Natural killer cell treated with Interleukin-12 subunit alpha and Interleukin-12 subunit beta and Interleukin-15 and Interleukin-18, amount 100 ng/mL, for 72 hours (primary cell): ENCODE measurements at regions not wholly inside any gene's neighbourhood (a gene's known extent, or its start where the extent isn't known, plus 50 kb on each side); places are given as distances from the start of the nearest gene placed in this dataset.

ENCODE experiments used
- ATAC-seq, 2 donors: fragments of 150-1000 bp; cut with Tn5 transposase in 1 of 2; sonication (Bioruptor Pico), chemical (Tn5 transposase) in 1 of 2; 2 replicates each; pipeline ENCODE4 v1.10.0; 2021
- DNase-seq: peaks from one replicate; pipeline ENCODE4 v3.0.0; 2022; ENCODE audit warnings: low spot score
- H3K27ac Mint-ChIP-seq, 2 donors: 1 replicate in 1 of 2; 2 replicates in 1 of 2; pipeline ENCODE4 v1.8.0; 2022; ENCODE audit warnings: mixed read lengths in 2 of 2, mild to moderate bottlenecking in 1 of 2, moderate library complexity in 1 of 2
- H3K27me3 Mint-ChIP-seq, 2 donors: 1 replicate in 1 of 2; 2 replicates in 1 of 2; pipeline ENCODE4 v1.8.0; 2022; ENCODE audit warnings: mixed read lengths in 2 of 2
- H3K36me3 Mint-ChIP-seq: one replicate; pipeline ENCODE4 v1.8.0; 2022; ENCODE audit warnings: mixed read lengths
- H3K4me1 Mint-ChIP-seq, 2 donors: 1 replicate in 1 of 2; 2 replicates in 1 of 2; pipeline ENCODE4 v1.8.0; 2022; ENCODE audit warnings: low read depth in 2 of 2, mixed read lengths in 2 of 2, mild to moderate bottlenecking in 1 of 2
- H3K4me3 Mint-ChIP-seq: one replicate; pipeline ENCODE4 v1.8.0; 2022; ENCODE audit warnings: mixed read lengths
- H3K9me3 Mint-ChIP-seq: 2 replicates; pipeline ENCODE4 v1.8.0; 2022; ENCODE audit warnings: mixed read lengths

DNA sequence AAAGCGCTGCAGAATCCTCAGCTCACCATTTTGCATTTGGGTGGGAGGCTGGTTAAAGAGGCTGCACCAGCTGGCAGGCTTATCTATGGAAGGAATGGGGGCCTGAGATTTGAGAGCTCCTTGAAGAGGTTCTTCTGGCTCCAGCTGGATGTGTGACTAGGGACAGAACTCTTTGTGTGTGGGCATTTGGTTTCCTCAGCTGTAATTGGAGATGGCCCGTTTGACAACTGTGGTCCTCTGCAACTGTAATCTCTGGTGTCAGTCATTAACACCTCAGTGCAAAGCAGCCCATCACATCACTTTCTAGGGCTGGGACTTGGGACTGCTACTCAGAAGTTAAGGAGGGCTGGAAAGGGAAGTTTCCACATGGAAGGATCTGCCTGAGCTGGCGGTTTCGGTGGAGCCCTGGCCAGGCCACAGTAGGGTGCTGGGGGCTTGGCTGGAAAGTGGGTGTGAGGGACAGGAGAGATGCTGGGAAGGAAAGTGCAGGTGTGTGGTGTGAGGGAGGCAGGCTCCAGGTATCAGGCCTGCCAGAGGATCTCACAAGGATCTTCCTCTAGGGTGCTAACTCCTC lies 193.8 kb downstream of the GADD45G start:
- Mint-ChIP-seq H3K4me1 (peaks cover 0 to 2% of the 10 kb centered on the region in 2 donors), H3K4me3 (no peak overlapping the region), H3K36me3 (no peaks in the 10 kb centered on the region), H3K27ac (no peak overlapping the region), H3K27me3 (peaks cover 2 to 15% of the 10 kb centered on the region in 2 donors), H3K9me3 (no peaks in the 10 kb centered on the region)
- no peak for DNase-seq
- no peak for ATAC-seq

DNA sequence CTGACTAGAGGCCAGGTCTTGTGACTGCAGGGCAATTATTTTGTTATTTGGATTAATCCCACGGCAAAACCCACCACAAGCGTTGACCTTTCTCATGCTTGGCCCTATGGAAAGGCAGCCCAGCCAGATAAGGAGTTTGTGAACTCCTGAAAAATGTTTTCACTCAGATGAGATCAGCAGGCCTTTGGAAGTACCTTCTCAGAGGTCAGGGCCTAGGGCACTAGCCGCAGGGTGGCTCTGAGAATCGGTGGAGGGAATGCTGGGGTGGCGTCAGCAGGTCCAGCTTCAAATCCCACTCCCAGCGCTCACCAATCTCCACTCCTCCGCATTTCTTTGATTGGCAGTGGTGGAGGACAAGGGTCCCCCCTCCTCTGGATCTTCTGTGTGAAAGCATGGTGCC lies 194.4 kb downstream of the GADD45G start:
- Mint-ChIP-seq H3K27ac (no peak overlapping the region), H3K36me3 (no peaks in the 10 kb centered on the region), H3K27me3 (peaks cover 8 to 15% of the 10 kb centered on the region in 2 donors), H3K4me1 (peaks cover 0 to 6% of the 10 kb centered on the region in 2 donors), H3K9me3 (no peaks in the 10 kb centered on the region), H3K4me3 (no peak overlapping the region)
- DNase-seq, result no peak
- no peak for ATAC-seq

DNA sequence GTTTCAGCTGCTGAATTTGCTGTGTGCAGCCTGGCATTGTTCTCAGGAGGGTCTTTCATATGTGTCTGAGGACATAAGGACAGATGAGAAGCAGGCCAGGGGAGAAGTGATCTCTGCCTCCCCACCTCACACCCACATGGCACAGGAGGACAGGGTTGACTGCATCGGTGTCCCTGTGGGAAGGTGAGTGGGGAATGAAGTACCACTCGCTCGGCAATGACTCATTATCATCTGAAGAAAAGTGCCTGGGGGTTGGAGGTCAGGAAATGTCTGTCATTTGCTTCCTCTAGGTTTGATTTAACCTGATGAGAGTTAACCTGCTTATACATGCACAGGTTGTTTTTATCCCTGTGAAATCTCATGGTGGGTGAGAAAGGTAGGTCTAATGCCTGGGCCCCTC lies 195.0 kb downstream of the GADD45G start:
- H3K4me3 Mint-ChIP-seq, result no peak overlapping the region

DNA sequence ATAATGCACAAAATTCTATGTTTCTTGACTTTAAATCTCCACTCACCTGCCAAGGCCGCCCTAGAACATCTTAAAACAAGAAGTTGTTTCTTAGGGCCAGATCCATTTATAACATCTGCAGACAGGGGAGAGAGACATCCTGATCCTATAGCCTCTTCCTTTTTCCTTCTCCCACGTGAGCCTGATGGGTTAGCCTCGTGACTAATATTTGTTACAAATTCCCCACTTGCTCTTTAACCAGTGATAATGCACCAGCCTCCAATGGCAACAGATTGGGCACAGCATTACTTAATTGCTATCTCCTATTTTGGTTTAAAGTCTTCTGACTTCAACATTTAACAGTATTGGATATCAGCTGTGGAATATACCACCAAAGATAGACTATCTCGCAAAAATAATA lies 196.5 kb downstream of the GADD45G start:
- Mint-ChIP-seq H3K4me1 (peaks cover 0 to 8% of the 10 kb centered on the region in 2 donors), H3K4me3 (no peak overlapping the region), H3K36me3 (no peaks in the 10 kb centered on the region), H3K27me3 (peaks cover 15 to 16% of the 10 kb centered on the region in 2 donors), H3K27ac (no peak overlapping the region), H3K9me3 (no peaks in the 10 kb centered on the region)
- ATAC-seq (no peak), DNase-seq (no peak)

More for the DNA sequence above, 195.0 kb downstream of the GADD45G start:
- Mint-ChIP-seq H3K9me3 (no peaks in the 10 kb centered on the region), H3K36me3 (no peaks in the 10 kb centered on the region), H3K4me1 (peaks cover 0 to 8% of the 10 kb centered on the region in 2 donors), H3K27ac (no peak overlapping the region), H3K27me3 (peaks cover 10 to 15% of the 10 kb centered on the region in 2 donors)
- ATAC-seq, result no peak
- no peak for DNase-seq

DNA sequence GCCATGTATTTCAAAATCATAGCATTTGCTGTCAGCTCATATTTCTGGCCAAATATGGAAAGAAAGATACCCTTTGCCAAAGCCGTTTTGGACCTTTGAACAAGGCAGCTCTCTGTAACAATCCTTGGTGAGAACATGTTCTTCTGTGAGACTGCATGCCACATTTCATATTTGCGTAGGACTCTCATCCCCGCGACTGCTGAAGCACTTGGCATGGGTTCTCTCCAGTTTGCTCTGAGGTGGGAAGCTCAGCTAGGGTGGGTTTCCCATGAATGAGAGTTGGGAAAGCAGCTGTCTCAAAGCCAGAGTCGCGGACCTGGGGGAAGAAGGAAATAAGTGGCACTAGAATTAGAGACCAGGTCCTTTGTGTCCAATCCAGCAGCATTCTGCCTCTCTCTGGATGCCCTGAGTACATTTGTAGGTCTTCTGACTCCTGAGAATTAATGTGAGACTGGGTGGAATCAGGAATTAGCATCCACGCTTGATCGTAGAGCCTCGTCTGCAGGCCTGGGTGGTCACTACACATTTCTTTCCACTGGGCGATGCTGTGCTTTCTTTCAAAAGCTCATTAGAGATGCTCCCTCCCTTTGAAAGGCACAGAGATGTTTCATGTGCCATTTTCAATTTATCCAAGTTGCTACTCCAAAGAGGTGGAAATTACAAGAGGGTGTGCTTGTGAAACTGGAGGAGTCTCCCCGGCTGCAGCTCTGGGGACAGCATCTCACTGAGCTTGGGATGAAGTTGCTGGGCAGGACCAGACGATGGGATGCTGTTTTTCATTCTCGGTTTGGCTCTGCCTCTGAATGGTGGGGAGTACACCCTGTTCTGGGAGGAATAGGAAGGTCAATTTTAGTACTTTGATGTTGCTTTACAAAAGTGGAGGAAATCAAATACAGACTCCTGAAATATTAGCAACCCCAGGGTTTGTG lies 197.2 kb downstream of the GADD45G start:
- ATAC-seq, result no peak
- Mint-ChIP-seq H3K27me3 (peaks cover 15 to 16% of the 10 kb centered on the region in 2 donors), H3K4me3 (no peak overlapping the region), H3K9me3 (no peaks in the 10 kb centered on the region), H3K27ac (peak overlapping the region in 1 of 2 donors; percentile 23), H3K36me3 (no peaks in the 10 kb centered on the region), H3K4me1 (peaks cover 0 to 8% of the 10 kb centered on the region in 2 donors)
- DNase-seq, result no peak

DNA sequence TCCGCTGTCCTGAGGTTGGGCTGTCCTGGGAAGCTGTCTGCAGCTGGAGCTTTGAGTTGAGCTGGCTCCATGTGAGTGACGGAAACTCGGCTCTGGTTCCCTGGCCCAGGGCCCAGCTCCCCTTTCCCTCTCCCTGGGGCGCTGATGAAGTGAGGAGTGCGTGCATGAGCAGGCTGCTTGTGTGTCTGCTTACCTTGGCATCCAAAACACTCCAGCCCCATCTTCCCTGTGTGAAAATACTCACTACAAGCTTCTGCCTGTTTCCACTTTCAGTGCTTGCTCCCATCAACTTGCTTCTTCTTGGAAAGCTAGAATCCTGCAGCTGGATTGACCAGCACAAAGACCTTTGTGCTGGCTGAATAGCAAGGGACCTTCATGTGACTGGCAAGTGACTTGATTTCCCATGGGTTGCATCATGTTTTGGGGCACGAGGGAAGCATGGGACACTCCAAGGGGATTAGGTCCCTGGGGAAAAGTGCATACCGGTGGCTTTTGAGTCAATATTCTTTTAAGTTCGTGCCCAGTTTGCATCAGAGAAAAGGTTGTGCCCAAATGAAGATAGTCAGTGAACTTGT lies 198.1 kb downstream of the GADD45G start:
- H3K27me3 Mint-ChIP-seq, result peaks cover 15 to 16% of the 10 kb centered on the region in 2 donors
- ATAC-seq (no peak), DNase-seq (no peak)
- H3K36me3 Mint-ChIP-seq, result no peaks in the 10 kb centered on the region
- H3K4me1 Mint-ChIP-seq, result peaks cover 0 to 11% of the 10 kb centered on the region in 2 donors
- no peaks in the 10 kb centered on the region for H3K9me3 Mint-ChIP-seq
- no peak overlapping the region for H3K27ac Mint-ChIP-seq
- no peak overlapping the region for H3K4me3 Mint-ChIP-seq

DNA sequence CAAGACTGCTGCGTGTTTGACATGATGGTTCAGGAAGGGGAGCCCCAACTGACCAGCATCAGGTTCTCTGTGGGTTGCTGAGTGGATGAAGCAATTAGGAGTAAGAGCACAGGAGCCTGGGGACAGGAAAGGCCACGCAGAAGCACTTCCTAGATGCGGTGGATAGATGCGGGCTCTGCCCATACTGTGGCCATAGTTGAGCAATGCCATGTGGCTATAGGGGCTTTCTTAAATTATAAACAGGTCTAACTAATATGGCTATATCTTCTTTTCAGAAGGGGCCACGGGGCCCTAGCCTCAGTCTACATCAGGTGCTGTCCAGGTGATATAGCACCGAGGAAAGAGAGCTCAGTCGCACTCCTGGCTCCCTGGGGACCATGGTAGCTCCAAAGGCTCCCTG lies 198.6 kb downstream of the GADD45G start:
- no peak for DNase-seq
- no peaks in the 10 kb centered on the region for H3K36me3 Mint-ChIP-seq
- no peak overlapping the region for H3K27ac Mint-ChIP-seq
- H3K4me3 Mint-ChIP-seq, result no peak overlapping the region
- no peaks in the 10 kb centered on the region for H3K9me3 Mint-ChIP-seq
- peaks cover 0 to 16% of the 10 kb centered on the region in 2 donors for H3K4me1 Mint-ChIP-seq
- ATAC-seq, result no peak
- H3K27me3 Mint-ChIP-seq, result peaks cover 15 to 16% of the 10 kb centered on the region in 2 donors

DNA sequence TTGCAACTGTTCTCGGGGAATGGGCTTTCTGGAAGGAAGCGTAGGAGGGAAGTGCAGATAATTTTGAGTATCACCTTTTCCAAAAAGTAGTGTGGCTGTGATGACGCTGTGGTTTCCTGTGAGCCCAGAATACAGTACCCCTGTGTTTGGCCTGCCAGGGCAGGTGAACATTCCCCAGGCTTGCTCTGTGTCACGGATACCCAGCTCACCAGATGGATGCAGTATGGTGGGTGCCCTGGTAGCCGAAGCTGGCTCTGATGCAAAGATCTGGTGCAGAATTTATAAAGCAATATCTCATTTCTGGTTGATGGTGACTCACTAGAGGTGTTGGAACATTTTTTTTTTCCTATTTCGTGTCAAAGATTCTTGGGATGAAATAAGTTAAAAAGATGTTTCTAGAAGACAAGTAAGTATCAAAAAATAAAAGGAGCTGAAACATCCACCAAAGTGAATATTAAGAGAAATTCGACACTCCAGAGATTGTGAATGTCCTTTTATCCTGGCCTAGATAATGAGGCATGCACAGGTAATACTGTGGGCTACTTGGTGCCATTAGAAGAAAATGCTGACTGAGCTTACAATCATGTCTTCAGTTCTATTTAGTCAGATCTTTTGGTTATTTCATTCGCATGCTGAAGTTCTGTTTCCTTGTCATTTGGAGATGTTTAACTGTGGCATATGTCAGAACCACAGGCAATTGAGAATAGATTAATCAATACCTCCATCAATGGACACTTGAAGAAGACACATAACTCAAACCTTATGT lies 200.1 kb downstream of the GADD45G start:
- no peak for DNase-seq
- Mint-ChIP-seq H3K4me1 (peaks cover 0 to 13% of the 10 kb centered on the region in 2 donors), H3K36me3 (no peaks in the 10 kb centered on the region), H3K4me3 (no peak overlapping the region), H3K27me3 (peaks cover 15 to 16% of the 10 kb centered on the region in 2 donors), H3K9me3 (no peaks in the 10 kb centered on the region), H3K27ac (peak overlapping the region in 1 of 2 donors; percentile 46)
- no peak for ATAC-seq

DNA sequence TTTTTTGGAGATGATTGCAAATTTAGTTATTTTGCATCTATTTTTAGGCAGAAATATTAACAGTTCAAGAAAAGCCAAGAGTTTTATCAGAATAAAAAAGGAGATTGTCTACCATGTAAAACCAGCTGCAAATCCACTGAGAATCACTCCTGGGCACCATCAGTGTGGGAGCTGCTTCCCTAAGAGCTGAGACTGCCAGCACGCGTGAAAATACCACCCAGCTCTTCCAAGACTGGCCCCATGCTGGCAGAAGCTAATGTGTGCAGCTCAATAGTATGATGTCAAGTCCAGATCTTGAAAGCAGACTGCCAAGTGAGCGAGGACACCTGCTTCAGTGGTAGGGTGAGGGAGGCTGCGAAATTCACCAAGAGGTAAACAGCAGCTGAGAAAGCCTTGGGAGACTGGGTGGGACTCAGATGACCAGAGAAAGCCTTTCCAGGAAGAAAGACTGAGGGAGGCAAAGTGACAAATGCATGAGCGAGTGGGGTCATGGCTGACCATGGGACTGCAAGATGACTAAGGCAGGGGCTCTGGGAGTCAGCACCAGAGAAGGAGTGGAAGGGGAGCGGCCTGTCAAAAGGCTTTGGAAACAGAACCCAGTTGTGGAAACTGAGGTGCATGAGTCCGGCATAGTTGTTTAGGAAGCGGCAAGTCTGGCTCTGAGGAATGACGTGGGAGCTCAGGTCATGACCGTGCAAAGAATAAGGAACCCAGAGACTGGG lies 200.9 kb downstream of the GADD45G start:
- Mint-ChIP-seq H3K27ac (peak overlapping the region in 1 of 2 donors; percentile 46), H3K27me3 (peaks cover 15 to 17% of the 10 kb centered on the region in 2 donors), H3K9me3 (no peaks in the 10 kb centered on the region), H3K36me3 (no peaks in the 10 kb centered on the region), H3K4me1 (peaks cover 0 to 13% of the 10 kb centered on the region in 2 donors), H3K4me3 (no peak overlapping the region)
- DNase-seq (no peak), ATAC-seq (no peak)

DNA sequence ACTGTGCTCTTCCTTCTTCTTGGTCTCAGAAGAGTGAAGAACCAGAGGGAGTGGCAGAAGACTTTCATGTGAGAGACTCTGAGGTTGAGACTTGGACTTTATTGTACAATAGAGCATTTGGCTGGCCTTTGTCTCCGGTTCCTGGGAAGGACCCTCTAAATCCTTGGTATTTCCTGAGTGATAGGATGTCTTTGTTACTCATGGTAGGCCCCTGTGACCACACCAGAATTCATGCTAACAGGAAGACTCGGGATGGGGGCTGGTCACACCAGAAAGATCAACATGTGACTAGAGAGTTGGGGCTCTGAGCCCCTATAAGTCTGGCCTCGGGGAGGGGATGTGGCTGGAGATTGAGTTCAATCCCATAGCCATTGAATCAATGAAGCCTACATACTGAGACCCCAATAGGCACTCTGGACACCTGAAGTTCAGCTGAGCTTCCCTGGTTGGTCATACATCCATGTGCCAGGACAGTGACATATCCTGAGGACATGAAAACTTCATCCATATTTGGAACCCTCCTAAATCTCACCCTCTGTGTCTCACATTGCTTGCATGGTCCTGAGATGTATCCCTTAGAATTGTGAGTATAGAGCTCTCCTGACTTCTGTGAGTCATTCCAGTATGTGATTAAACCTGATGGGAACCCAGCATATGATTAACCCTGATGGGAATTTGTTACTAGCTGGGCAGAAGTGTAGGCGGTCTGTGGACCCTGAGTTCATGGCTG lies 201.7 kb downstream of the GADD45G start:
- ATAC-seq (no peak), DNase-seq (no peak)
- no peaks in the 10 kb centered on the region for H3K36me3 Mint-ChIP-seq
- H3K27me3 Mint-ChIP-seq, result peaks cover 16 to 23% of the 10 kb centered on the region in 2 donors
- no peaks in the 10 kb centered on the region for H3K9me3 Mint-ChIP-seq
- peaks cover 0 to 13% of the 10 kb centered on the region in 2 donors for H3K4me1 Mint-ChIP-seq
- H3K27ac Mint-ChIP-seq, result peak overlapping the region in 1 of 2 donors; percentile 46
- H3K4me3 Mint-ChIP-seq, result no peak overlapping the region

DNA sequence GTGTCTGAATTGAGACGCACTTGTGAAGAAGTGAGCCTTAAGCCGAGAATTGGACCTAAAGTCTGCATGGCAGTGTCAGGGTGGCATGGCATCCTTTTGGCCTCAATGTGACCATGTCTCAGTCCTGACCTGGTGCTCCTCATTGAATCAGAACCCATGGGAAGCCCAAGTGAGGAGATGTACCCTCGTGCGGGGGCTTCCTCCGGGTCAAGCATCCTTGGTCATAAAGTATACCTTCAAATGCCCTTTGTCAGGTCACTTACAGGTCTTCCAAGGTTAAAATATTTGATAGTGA lies 202.2 kb downstream of the GADD45G start:
- ATAC-seq, result no peak
- H3K4me3 Mint-ChIP-seq, result no peak overlapping the region
- H3K27ac Mint-ChIP-seq, result peak overlapping the region in 1 of 2 donors; percentile 46
- no peaks in the 10 kb centered on the region for H3K9me3 Mint-ChIP-seq
- H3K27me3 Mint-ChIP-seq, result peaks cover 12 to 23% of the 10 kb centered on the region in 2 donors
- H3K4me1 Mint-ChIP-seq, result peaks cover 0 to 13% of the 10 kb centered on the region in 2 donors
- no peaks in the 10 kb centered on the region for H3K36me3 Mint-ChIP-seq
- no peak for DNase-seq

DNA sequence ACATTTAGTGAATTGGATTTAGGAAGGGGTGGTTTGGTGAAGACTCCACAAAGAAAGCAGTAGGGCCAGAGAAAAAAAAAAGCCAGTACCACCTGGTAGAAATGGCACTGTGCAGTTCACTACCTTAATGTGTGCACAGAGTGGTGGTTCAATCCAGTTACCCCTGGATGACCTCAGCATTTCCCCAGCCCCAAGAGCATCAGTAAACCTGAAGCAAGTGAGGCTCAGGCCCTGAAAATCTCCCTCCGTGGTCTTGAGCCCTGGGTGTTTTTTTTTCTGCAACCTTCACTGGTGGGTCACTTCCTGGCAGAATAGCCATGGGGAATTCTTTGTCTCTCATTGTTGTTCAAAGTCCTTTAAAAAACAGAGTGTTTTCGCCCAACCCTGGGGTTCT lies 202.9 kb downstream of the GADD45G start:
- H3K4me1 Mint-ChIP-seq, result peaks cover 0 to 13% of the 10 kb centered on the region in 2 donors
- H3K4me3 Mint-ChIP-seq, result no peak overlapping the region
- peaks cover 9 to 23% of the 10 kb centered on the region in 2 donors for H3K27me3 Mint-ChIP-seq
- H3K9me3 Mint-ChIP-seq, result no peaks in the 10 kb centered on the region
- no peaks in the 10 kb centered on the region for H3K36me3 Mint-ChIP-seq
- DNase-seq (no peak), ATAC-seq (peak in 1 of 2 donors; percentile 61)
- H3K27ac Mint-ChIP-seq, result peak overlapping the region in 1 of 2 donors; percentile 46
